PC-3 (cell line): ENCODE measurements at regions not wholly inside any gene's neighbourhood (a gene's known extent, or its start where the extent isn't known, plus 50 kb on each side); places are given as distances from the start of the nearest gene placed in this dataset.

ENCODE experiments used
- CTCF ChIP-seq: fragments of 300-600 bp; sonication (generic); conservative IDR thresholded peaks from 2 replicates; pipeline ENCODE4 v1.5.1; 2017; ENCODE audit warnings: antibody characterized with exemption, low read depth, mild to moderate bottlenecking, low read length
- EZH2 ChIP-seq: fragments of 300-600 bp; sonication (generic); IDR thresholded peaks from one replicate; pipeline ENCODE4 v1.6.1; 2017; ENCODE audit warnings: antibody characterized with exemption, mild to moderate bottlenecking, low read length; ENCODE audit not compliant: unreplicated experiment

- TF ChIP-seq EZH2 (no peak), CTCF (no peak)
Observed at GRCh38 chr12:124673801-124674617, 106.6 kb upstream of the NCOR2 start.
